SU-DHL-6 (cell line): ENCODE measurements at regions not wholly inside any gene's neighbourhood (a gene's known extent, or its start where the extent isn't known, plus 50 kb on each side); places are given as distances from the start of the nearest gene placed in this dataset.

Experiments used
- CTCF ChIP-seq: fragments of 200-600 bp; sonication (generic); IDR thresholded peaks from one replicate; pipeline ENCODE4 v1.5.1; 2017; ENCODE audit warnings: antibody characterized with exemption, mild to moderate bottlenecking, low read length, moderate library complexity; ENCODE audit not compliant: insufficient read depth, poor library complexity, severe bottlenecking
- EZH2phosphoT487 ChIP-seq: fragments of 200-600 bp; sonication (generic), shearing (Covaris generic); conservative IDR thresholded peaks from 2 replicates; pipeline ENCODE4 v1.6.1; 2018; ENCODE audit warnings: mild to moderate bottlenecking, antibody characterized with exemption, low read length, moderate library complexity, mixed read lengths

- TF ChIP-seq CTCF (no peak), EZH2phosphoT487 (no peak)
These were observed 754.4 kb downstream of the NLGN4X start for GRCh38 chrX:5474282-5474681.
